Stomach (tissue), 4 donors: ENCODE measurements at regions not wholly inside any gene's neighbourhood (a gene's known extent, or its start where the extent isn't known, plus 50 kb on each side); places are given as distances from the start of the nearest gene placed in this dataset.

Source experiments
- EP300 ChIP-seq: sonication (generic); formaldehyde crosslinking; IDR thresholded peaks from one replicate; pipeline ENCODE4 v1.6.1; 2017; ENCODE audit warnings: antibody characterized with exemption
- POLR2A ChIP-seq, 4 donors: fragments of 450-650 bp; IDR thresholded peaks; one replicate each; pipeline ENCODE4 v1.6.1; 2016; ENCODE audit warnings: antibody characterized with exemption in 4 of 4, control low read depth in 2 of 4, mild to moderate bottlenecking in 1 of 4, moderate library complexity in 1 of 4
- POLR2AphosphoS5 ChIP-seq, 3 donors: sonication (generic); formaldehyde crosslinking; IDR thresholded peaks; one replicate each; pipeline ENCODE4 v1.6.1; 2016; ENCODE audit warnings: antibody characterized with exemption in 3 of 3
- TF ChIP-seq, protein P1 (sequence below), 7 experiments: fragments of 450-650 bp in 4 of 7; fragments of 200-600 bp in 3 of 7; sonication (generic) in 3 of 7; IDR thresholded peaks; one replicate each; pipeline ENCODE4 v1.5.1; 2016 to 2019; ENCODE audit warnings: antibody characterized with exemption in 7 of 7, control low read depth in 2 of 7, mild to moderate bottlenecking in 1 of 7

DNA sequence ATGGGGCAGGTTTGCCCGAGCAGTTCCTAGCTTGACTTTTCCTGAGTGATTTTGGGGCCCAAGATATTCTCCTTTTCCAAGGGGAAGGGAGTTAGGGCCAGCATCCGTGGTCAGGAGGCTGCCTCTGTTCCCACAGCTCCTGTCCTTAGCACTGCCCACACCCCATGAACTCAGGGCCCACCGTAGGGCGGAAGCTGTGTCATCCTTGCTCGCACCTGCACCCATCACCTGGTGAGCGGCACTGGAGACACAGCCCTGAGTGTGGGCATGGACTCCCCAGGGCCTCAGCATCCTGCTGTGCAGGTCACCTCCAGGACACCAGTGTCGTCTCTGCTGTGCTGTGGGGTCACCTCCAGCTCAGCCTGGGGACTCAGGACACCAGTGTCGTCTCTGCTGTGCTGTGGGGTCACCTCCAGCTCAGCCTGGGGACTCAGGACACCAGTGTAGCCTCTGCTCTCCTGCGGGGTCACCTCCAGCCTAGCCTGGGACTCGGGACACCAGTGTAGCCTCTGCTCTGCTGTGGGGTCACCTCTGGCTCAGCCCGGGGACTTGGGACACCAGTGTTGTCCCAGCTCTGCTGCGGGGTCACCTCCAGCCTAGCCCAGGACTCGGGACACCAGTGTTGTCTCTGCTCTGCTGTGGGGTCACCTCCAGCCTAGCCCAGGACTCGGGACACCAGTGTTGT, 322.9 kb downstream of the ADGRD1 start:
- TF ChIP-seq, protein P1, sequence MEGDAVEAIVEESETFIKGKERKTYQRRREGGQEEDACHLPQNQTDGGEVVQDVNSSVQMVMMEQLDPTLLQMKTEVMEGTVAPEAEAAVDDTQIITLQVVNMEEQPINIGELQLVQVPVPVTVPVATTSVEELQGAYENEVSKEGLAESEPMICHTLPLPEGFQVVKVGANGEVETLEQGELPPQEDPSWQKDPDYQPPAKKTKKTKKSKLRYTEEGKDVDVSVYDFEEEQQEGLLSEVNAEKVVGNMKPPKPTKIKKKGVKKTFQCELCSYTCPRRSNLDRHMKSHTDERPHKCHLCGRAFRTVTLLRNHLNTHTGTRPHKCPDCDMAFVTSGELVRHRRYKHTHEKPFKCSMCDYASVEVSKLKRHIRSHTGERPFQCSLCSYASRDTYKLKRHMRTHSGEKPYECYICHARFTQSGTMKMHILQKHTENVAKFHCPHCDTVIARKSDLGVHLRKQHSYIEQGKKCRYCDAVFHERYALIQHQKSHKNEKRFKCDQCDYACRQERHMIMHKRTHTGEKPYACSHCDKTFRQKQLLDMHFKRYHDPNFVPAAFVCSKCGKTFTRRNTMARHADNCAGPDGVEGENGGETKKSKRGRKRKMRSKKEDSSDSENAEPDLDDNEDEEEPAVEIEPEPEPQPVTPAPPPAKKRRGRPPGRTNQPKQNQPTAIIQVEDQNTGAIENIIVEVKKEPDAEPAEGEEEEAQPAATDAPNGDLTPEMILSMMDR (IDR thresholded peaks at IDR 0.05) = no peak
- TF ChIP-seq POLR2A (IDR thresholded peaks at IDR 0.05) (no peak), POLR2AphosphoS5 (IDR thresholded peaks at IDR 0.05) (no peak), EP300 (no peak)
